H1 (cell line): ENCODE measurements at regions not wholly inside any gene's neighbourhood (a gene's known extent, or its start where the extent isn't known, plus 50 kb on each side); places are given as distances from the start of the nearest gene placed in this dataset.

ENCODE experiments used
- CTCF ChIA-PET: fragments of 300-600 bp; sonication (Branson Sonifier 250); formaldehyde crosslinking; loops from one replicate; lab custom pipeline; 2021; ENCODE audit not compliant: partially characterized antibody; lab: Charles Lee
- POLR2A ChIA-PET: fragments of 300-600 bp; sonication (Branson Sonifier 250); formaldehyde crosslinking; loops from one replicate; lab custom pipeline; 2021; ENCODE audit warnings: inconsistent platforms; ENCODE audit not compliant: partially characterized antibody; lab: Charles Lee
- DNase-seq, 2 experiments: peaks; one replicate each; pipeline versions ENCODE4 v3.0.0 to v3.0.0-alpha.2; 2010 to 2022; ENCODE audit warnings: low spot score in 2 of 2, low read depth in 1 of 2, mixed read lengths in 1 of 2
- FAIRE-seq: peaks from 2 replicates; lab custom pipeline; 2011; peaks lifted over from hg19 to GRCh38; lab: Jason Lieb, UNC
- H2AFZ ChIP-seq: 2 replicates; pipeline ENCODE4 v1.8.1; 2012; ENCODE audit warnings: low read length, inconsistent platforms
- H2AK5ac ChIP-seq: 2 replicates; pipeline ENCODE4 v1.6.1; 2013; ENCODE audit warnings: low read depth, low read length
- H2BK120ac ChIP-seq: replicated peaks from 2 replicates; pipeline ENCODE3; 2013; ENCODE audit warnings: low read depth, low read length, inconsistent platforms
- H2BK12ac ChIP-seq: 2 replicates; pipeline ENCODE4 v1.6.1; 2013; ENCODE audit warnings: low read depth, low read length
- H2BK15ac ChIP-seq: 2 replicates; pipeline ENCODE4 v1.6.1; 2013; ENCODE audit warnings: low read length
- H2BK20ac ChIP-seq: 2 replicates; pipeline ENCODE4 v1.6.1; 2013; ENCODE audit warnings: low read length
- H2BK5ac ChIP-seq: 2 replicates; pipeline ENCODE4 v1.6.1; 2013; ENCODE audit warnings: low read depth, low read length
- H3K14ac ChIP-seq: 2 replicates; pipeline ENCODE4 v1.6.1; 2013; ENCODE audit warnings: inconsistent platforms; ENCODE audit not compliant: insufficient read length
- H3K18ac ChIP-seq: 2 replicates; pipeline ENCODE4 v1.6.1; 2013; ENCODE audit warnings: low read length; ENCODE audit errors: extremely low read depth
- H3K23ac ChIP-seq: 2 replicates; pipeline ENCODE4 v1.6.1; 2013; ENCODE audit warnings: inconsistent platforms; ENCODE audit not compliant: insufficient read length
- H3K23me2 ChIP-seq: 2 replicates; pipeline ENCODE4 v1.6.1; 2013; ENCODE audit warnings: low read depth, low read length
- H3K27ac ChIP-seq: 2 replicates; pipeline ENCODE4 v1.6.1; 2011; ENCODE audit warnings: low read depth, low read length, inconsistent platforms
- H3K27me3 ChIP-seq, 4 experiments: replicated peaks in 1 of 4; 1 replicate in 1 of 4; 2 replicates in 3 of 4; pipeline versions ENCODE4 v1.6.1 to v1.8.1; 2011 to 2013; ENCODE audit warnings: low read length in 3 of 4, mild to moderate bottlenecking in 3 of 4, inconsistent platforms in 2 of 4, mixed read lengths in 2 of 4, moderate library complexity in 1 of 4; ENCODE audit not compliant: control insufficient read depth in 3 of 4, insufficient read depth in 3 of 4; ENCODE audit errors: extremely low read depth in 1 of 4
- H3K36me3 ChIP-seq, 4 experiments: 2 replicates each; pipeline versions ENCODE4 v1.6.1 to v1.8.1; 2011 to 2013; ENCODE audit warnings: mild to moderate bottlenecking in 4 of 4, low read length in 3 of 4, moderate library complexity in 2 of 4, control low read depth in 1 of 4, inconsistent platforms in 1 of 4; ENCODE audit not compliant: insufficient read depth in 4 of 4, control insufficient read depth in 2 of 4
- H3K4ac ChIP-seq: replicated peaks from 2 replicates; pipeline ENCODE3; 2013; ENCODE audit warnings: low read length, low read depth, mixed read lengths, inconsistent platforms; ENCODE audit not compliant: insufficient read length
- H3K4me1 ChIP-seq, 4 experiments: replicated peaks in 1 of 4; 1 replicate in 1 of 4; 2 replicates in 3 of 4; pipeline versions ENCODE4 v1.6.1 to v1.8.1; 2011 to 2013; ENCODE audit warnings: low read length in 3 of 4, inconsistent platforms in 2 of 4, mixed read lengths in 1 of 4; ENCODE audit not compliant: insufficient read depth in 4 of 4, control insufficient read depth in 3 of 4
- H3K4me2 ChIP-seq, 2 experiments: 2 replicates each; pipeline versions ENCODE4 v1.6.1 to v1.8.1; 2011 to 2013; ENCODE audit warnings: low read depth in 2 of 2, low read length in 2 of 2, control low read depth in 1 of 2, inconsistent platforms in 1 of 2, mild to moderate bottlenecking in 1 of 2; ENCODE audit not compliant: insufficient read depth in 1 of 2
- H3K4me3 ChIP-seq, 4 experiments: fragments of 200-600, 300-600 bp in 1 of 4; sonication (generic), shearing (Covaris generic), sonication (Bioruptor Twin) in 1 of 4; 2 replicates each; pipeline versions ENCODE4 v1.5.1 to v1.8.1; 2011 to 2016; ENCODE audit warnings: low read length in 4 of 4, low read depth in 3 of 4, control low read depth in 2 of 4, inconsistent platforms in 2 of 4, mild to moderate bottlenecking in 2 of 4, mixed read lengths in 1 of 4, moderate library complexity in 1 of 4; ENCODE audit not compliant: insufficient read depth in 2 of 4; ENCODE audit errors: extremely low read depth in 1 of 4
- H3K56ac ChIP-seq: replicated peaks from 2 replicates; pipeline ENCODE3; 2013; ENCODE audit warnings: low read depth, mild to moderate bottlenecking, mixed read lengths, low read length, inconsistent platforms; ENCODE audit not compliant: insufficient read length
- H3K79me1 ChIP-seq: 2 replicates; pipeline ENCODE4 v1.6.1; 2013; ENCODE audit warnings: low read depth, low read length, control low read depth
- H3K79me2 ChIP-seq, 2 experiments: 2 replicates each; pipeline versions ENCODE4 v1.6.1 to v1.8.1; 2012 to 2013; ENCODE audit warnings: low read length in 2 of 2, mild to moderate bottlenecking in 2 of 2, inconsistent platforms in 1 of 2; ENCODE audit not compliant: insufficient read depth in 2 of 2, control insufficient read depth in 1 of 2
- H3K9ac ChIP-seq, 4 experiments: replicated peaks in 1 of 4; 1 replicate in 1 of 4; 2 replicates in 3 of 4; pipeline versions ENCODE4 v1.6.1 to v1.8.1; 2011 to 2013; ENCODE audit warnings: low read depth in 3 of 4, low read length in 3 of 4, control low read depth in 2 of 4, mild to moderate bottlenecking in 2 of 4, moderate library complexity in 2 of 4, inconsistent platforms in 1 of 4; ENCODE audit errors: extremely low read depth in 1 of 4
- H3K9me3 ChIP-seq, 2 experiments: 2 replicates each; pipeline versions ENCODE4 v1.6.1 to v1.8.1; 2012 to 2013; ENCODE audit warnings: mild to moderate bottlenecking in 2 of 2, moderate library complexity in 2 of 2, control low read depth in 1 of 2, inconsistent platforms in 1 of 2, low read depth in 1 of 2, low read length in 1 of 2, mixed read lengths in 1 of 2; ENCODE audit not compliant: insufficient read depth in 2 of 2
- H4K20me1 ChIP-seq, 2 experiments: replicated peaks in 1 of 2; 2 replicates each; pipeline versions ENCODE3 to v1.8.1; 2011 to 2013; ENCODE audit warnings: inconsistent platforms in 2 of 2, low read length in 2 of 2, mild to moderate bottlenecking in 1 of 2; ENCODE audit not compliant: insufficient read depth in 2 of 2, control insufficient read depth in 1 of 2
- H4K5ac ChIP-seq: 2 replicates; pipeline ENCODE4 v1.6.1; 2013; ENCODE audit warnings: low read length, low read depth, mixed read lengths, inconsistent platforms; ENCODE audit not compliant: insufficient read length
- H4K8ac ChIP-seq: 2 replicates; pipeline ENCODE4 v1.8.0; 2013; ENCODE audit warnings: mild to moderate bottlenecking, moderate library complexity, low read length, inconsistent platforms; ENCODE audit not compliant: insufficient read depth; ENCODE audit errors: extremely low read depth
- H4K91ac ChIP-seq: replicated peaks from 2 replicates; pipeline ENCODE3; 2013; ENCODE audit warnings: low read length, mixed read lengths, inconsistent platforms; ENCODE audit not compliant: insufficient read length
- EZH2 ChIP-seq: fragments of 200-600 bp; sonication (generic); IDR thresholded peaks from 2 replicates; pipeline ENCODE4 v1.7.1; 2012; ENCODE audit warnings: low read depth, mild to moderate bottlenecking, moderate library complexity, low read length, inconsistent platforms; ENCODE audit not compliant: severe bottlenecking
- RBBP5 ChIP-seq: IDR thresholded peaks from 2 replicates; pipeline ENCODE4 v1.7.1; 2012; ENCODE audit warnings: low read depth, mild to moderate bottlenecking, inconsistent platforms, low read length, moderate library complexity, borderline replicate concordance
- WGBS, 2 experiments: shearing (Covaris generic) in 1 of 2; methylation state at CpG; one replicate each; pipeline versions ENCODE4 v1.1.6 to v1.1.7; 2013 to 2015; ENCODE audit warnings: low lambda C conversion rate in 2 of 2, mixed read lengths in 2 of 2, inconsistent platforms in 1 of 2, low coverage in 1 of 2, missing lambda C conversion rate in 1 of 2; ENCODE audit not compliant: insufficient replicate concordance in 2 of 2, insufficient coverage in 1 of 2, insufficient read length in 1 of 2; ENCODE audit errors: extremely low coverage in 1 of 2, missing lambda C conversion rate in 1 of 2; 5-methylcytosine and 5-hydroxymethylcytosine counted together
- TF ChIP-seq, protein P1 (sequence below): IDR thresholded peaks from 2 replicates; pipeline ENCODE4 v1.6.1; 2012; ENCODE audit warnings: inconsistent platforms

DNA sequence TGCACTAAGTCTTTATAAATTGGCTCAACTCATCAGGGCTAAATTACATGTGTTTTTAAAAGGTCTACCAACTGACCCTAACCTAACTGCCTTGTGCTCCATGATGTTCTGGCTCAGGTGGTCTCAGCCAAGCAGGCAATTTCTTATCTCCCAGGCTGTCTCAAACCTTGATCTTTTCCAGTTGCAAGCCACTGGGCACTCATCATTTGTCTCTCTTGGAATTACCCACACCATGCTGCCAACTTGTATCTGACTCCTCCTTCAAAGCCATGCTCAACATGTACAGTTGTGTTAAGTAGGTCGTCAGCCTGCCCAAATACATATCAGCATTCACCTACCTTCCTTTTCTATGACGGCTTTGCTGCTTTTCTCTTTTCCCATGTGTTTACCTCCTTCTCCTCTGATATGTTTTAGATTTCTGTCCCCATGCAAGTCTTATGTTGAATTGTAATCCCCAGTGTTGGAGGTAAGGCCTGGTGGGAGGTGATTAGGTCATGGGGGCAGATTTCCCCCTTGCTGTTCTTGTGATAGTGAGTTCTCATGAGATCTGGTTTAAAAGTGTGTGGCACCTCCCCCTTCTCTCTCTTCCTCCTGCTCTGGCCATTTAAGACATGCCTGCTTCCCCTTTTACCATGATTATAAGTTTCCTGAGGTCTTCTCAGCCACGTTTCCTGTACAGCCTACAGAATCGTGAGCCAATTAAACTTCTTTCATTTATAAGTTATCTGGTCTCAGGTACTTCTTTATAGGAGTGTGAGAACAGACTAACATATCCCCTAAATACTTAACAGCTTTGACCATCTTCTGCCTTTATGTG lies 130.0 kb downstream of the ELAPOR2 start:
- Histone ChIP-seq H3K4ac (no peak overlapping the region), H3K23me2 (no peaks in the 10 kb centered on the region), H3K36me3 (peaks cover 0 to 28% (median 4%) of the 10 kb centered on the region in 4 experiments; a peak in 4 of 8 replicates), H3K79me2 (no peaks in the 10 kb centered on the region), H2BK20ac (no peak overlapping the region), H2BK15ac (no peak overlapping the region), H3K18ac (no peak overlapping the region), H3K9me3 (no peaks in the 10 kb centered on the region), H3K27me3 (no peaks in the 10 kb centered on the region), H3K4me1 (no peaks in the 10 kb centered on the region), H2AK5ac (no peak overlapping the region), H3K27ac (no peak overlapping the region), H4K91ac (no peak overlapping the region), H3K9ac (no peak overlapping the region), H4K5ac (no peak overlapping the region), H3K4me2 (no peak overlapping the region), H4K20me1 (no peaks in the 10 kb centered on the region), H3K23ac (no peak overlapping the region), H2AFZ (no peak overlapping the region), H2BK5ac (no peak overlapping the region), H3K4me3 (no peak overlapping the region), H2BK120ac (no peak overlapping the region), H2BK12ac (no peak overlapping the region), H3K79me1 (no peaks in the 10 kb centered on the region; the same call in 1 of the 2 replicates), H3K14ac (no peak overlapping the region), H3K56ac (no peak overlapping the region), H4K8ac (no peak overlapping the region)
- TF ChIP-seq, protein P1, sequence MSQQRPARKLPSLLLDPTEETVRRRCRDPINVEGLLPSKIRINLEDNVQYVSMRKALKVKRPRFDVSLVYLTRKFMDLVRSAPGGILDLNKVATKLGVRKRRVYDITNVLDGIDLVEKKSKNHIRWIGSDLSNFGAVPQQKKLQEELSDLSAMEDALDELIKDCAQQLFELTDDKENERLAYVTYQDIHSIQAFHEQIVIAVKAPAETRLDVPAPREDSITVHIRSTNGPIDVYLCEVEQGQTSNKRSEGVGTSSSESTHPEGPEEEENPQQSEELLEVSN = no peak
- no peak for TF ChIP-seq RBBP5
- TF ChIP-seq EZH2 = no peak
- WGBS, 2 experiments = 89% methylated on average over 4 of the region's 4 CpGs; no CpG with 5 or more reads in 1 of the 2 experiments
- DNase-seq (no peak), FAIRE-seq (no peak)
- ChIA-PET POLR2A (interaction anchor here (1.1 kb wide), 1 partner anchor 223 kb away, joined by 4 read pairs; the partner anchor contains the start of gene DMTF1), CTCF (interaction anchor here (4.4 to 4.5 kb wide), 2 partner anchors 218 to 220 kb away, joined by 24 to 86 read pairs; partner anchors contain the start of gene DMTF1)
